ENCODE measurements at regions not wholly inside any gene's neighbourhood (a gene's known extent, or its start where the extent isn't known, plus 50 kb on each side); places are given as distances from the start of the nearest gene placed in this dataset.

- H3K4me3 ChIP-seq (replicated peaks; ENCODE audit: insufficient read depth, low read length), result no peak overlapping the region
- TF ChIP-seq SPI1 (IDR thresholded peaks at IDR 0.05; ENCODE audit: borderline replicate concordance, low read depth), result no peak
- no peak overlapping the region for H3K27ac ChIP-seq (replicated peaks)
- H3K27me3 ChIP-seq (ENCODE audit: insufficient read depth, poor library complexity, severe bottlenecking), result no peaks in the 10 kb centered on the region
- DNase-seq (ENCODE audit: low read depth in 1 of 2, low spot score in 1 of 2), result no peak
Observed at GRCh38 chr2:161031511-161031910, 128.7 kb upstream of the TANK start.

- TF ChIP-seq GABPA (IDR thresholded peaks at IDR 0.05; ENCODE audit: low read depth) (no peak), REST (IDR thresholded peaks at IDR 0.05; ENCODE audit: insufficient replicate concordance, low read depth) (no peak), CTCF (IDR thresholded peaks at IDR 0.05; ENCODE audit: insufficient read depth, low read length) (no peak), POLR2AphosphoS5 (IDR thresholded peaks at IDR 0.05; ENCODE audit: low read depth) (no peak), SPI1 (IDR thresholded peaks at IDR 0.05; ENCODE audit: borderline replicate concordance, low read depth) (no peak)
- Histone ChIP-seq H3K4me3 (replicated peaks; ENCODE audit: insufficient read depth, low read length) (no peak overlapping the region), H3K27ac (replicated peaks) (no peak overlapping the region), H3K27me3 (ENCODE audit: insufficient read depth, poor library complexity, severe bottlenecking) (no peaks in the 10 kb centered on the region)
- no peak for DNase-seq (ENCODE audit: low read depth in 1 of 2, low spot score in 1 of 2)
Observed at GRCh38 chr2:161032635-161033034, 127.6 kb upstream of the TANK start.

GRCh38 chr2:161033059-161033660 lies 127.1 kb upstream of the TANK start:
- TF ChIP-seq GABPA (IDR thresholded peaks at IDR 0.05; ENCODE audit: low read depth), result no peak
- no peak for TF ChIP-seq CTCF (IDR thresholded peaks at IDR 0.05; ENCODE audit: insufficient read depth, low read length)
- no peak for TF ChIP-seq REST (IDR thresholded peaks at IDR 0.05; ENCODE audit: insufficient replicate concordance, low read depth)
- no peak for TF ChIP-seq POLR2AphosphoS5 (IDR thresholded peaks at IDR 0.05; ENCODE audit: low read depth)
- no peak for TF ChIP-seq SPI1 (IDR thresholded peaks at IDR 0.05; ENCODE audit: borderline replicate concordance, low read depth)
- no peak overlapping the region for H3K27ac ChIP-seq (replicated peaks)
- DNase-seq (ENCODE audit: low read depth in 1 of 2, low spot score in 1 of 2), result no peak

GRCh38 chr2:161036926-161037325 lies 123.3 kb upstream of the TANK start:
- H3K4me3 ChIP-seq (replicated peaks; ENCODE audit: insufficient read depth, low read length), result no peak overlapping the region
- TF ChIP-seq SPI1 (IDR thresholded peaks at IDR 0.05; ENCODE audit: borderline replicate concordance, low read depth) (no peak), GABPA (IDR thresholded peaks at IDR 0.05; ENCODE audit: low read depth) (no peak), POLR2AphosphoS5 (IDR thresholded peaks at IDR 0.05; ENCODE audit: low read depth) (no peak), CTCF (IDR thresholded peaks at IDR 0.05; ENCODE audit: insufficient read depth, low read length) (no peak), REST (IDR thresholded peaks at IDR 0.05; ENCODE audit: insufficient replicate concordance, low read depth) (no peak)
- no peak for DNase-seq (ENCODE audit: low read depth in 1 of 2, low spot score in 1 of 2)
- no peaks in the 10 kb centered on the region for H3K27me3 ChIP-seq (ENCODE audit: insufficient read depth, poor library complexity, severe bottlenecking)
- H3K27ac ChIP-seq (replicated peaks), result no peak overlapping the region

More at GRCh38 chr2:161033059-161033660, 127.1 kb upstream of the TANK start:
- H3K4me3 ChIP-seq (replicated peaks; ENCODE audit: insufficient read depth, low read length), result no peak overlapping the region
- H3K27me3 ChIP-seq (ENCODE audit: insufficient read depth, poor library complexity, severe bottlenecking), result no peaks in the 10 kb centered on the region
